GM21737 (cell line): ENCODE measurements at regions not wholly inside any gene's neighbourhood (a gene's known extent, or its start where the extent isn't known, plus 50 kb on each side); places are given as distances from the start of the nearest gene placed in this dataset.
"Not testable (repeated sequence)": the region's sequence is repeated elsewhere in the genome, so short reads cannot be mapped to it uniquely, and the experiment has no call there.

ENCODE experiments used
- ATAC-seq: cut with Tn5 transposase; IDR thresholded peaks from one replicate; pipeline ENCODE4 v1.9.1; 2021; ENCODE audit warnings: mild to moderate bottlenecking, moderate library complexity; ENCODE audit not compliant: unreplicated experiment

DNA sequence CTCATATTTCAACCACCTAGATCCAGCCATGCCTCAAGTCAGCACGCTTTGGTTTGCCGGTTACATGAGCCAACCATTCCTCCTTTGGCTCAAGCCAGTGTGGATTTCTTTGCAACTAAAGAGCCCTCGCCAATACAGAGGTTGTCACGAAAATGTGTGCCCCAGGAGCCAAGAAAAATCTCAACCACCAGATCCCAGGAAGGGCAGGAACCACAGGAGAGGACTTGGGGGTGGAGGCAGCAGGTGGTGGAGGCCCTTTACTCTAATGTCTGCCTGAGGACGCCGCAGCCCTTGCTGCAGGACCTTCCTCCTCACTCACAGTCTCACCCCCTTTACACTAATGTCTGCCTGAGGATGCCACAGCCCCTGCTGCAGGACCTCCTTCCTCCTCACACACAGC lies 144.8 kb upstream of the PHACTR3 start:
- ATAC-seq = no peak

DNA sequence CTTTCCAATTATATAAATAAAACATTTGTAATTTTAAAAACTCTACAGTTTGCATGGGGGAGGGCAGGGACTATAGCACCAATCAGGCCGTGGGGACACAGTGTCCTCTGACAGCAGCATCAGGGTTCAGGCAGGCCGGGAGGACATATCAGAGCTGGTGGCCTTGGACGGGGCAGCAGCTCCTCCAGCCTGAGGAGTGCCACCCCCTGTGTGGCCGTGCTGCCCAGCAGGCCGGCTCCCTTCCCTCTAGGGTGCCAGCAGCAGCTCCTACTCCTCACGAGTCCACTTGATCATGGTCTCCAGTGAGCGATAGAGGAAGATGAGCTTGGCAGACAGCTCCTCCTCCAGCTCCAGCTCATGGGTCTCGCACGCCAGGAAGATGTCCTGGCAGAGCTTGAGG lies 144.0 kb upstream of the PHACTR3 start:
- ATAC-seq = no peak

DNA sequence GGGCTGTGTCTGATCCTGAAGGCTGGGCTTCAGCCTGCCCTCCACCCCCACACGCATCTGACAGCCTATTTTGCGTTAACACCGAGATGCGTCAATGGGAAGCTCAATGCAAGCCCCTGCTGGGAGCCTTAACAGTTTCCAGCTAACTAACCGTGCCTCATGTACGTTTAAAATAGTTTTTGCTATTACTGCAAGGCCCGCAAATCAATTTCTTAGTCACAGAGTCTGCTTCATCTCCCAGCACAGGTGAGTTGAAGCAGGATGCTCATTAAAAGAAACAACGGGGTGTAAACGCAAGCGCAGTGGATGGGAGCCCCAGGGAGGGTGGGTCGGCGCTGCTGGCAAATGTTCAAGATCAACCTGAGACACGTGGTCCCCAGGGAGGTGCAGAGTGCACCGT lies 142.8 kb upstream of the PHACTR3 start:
- ATAC-seq = no peak

DNA sequence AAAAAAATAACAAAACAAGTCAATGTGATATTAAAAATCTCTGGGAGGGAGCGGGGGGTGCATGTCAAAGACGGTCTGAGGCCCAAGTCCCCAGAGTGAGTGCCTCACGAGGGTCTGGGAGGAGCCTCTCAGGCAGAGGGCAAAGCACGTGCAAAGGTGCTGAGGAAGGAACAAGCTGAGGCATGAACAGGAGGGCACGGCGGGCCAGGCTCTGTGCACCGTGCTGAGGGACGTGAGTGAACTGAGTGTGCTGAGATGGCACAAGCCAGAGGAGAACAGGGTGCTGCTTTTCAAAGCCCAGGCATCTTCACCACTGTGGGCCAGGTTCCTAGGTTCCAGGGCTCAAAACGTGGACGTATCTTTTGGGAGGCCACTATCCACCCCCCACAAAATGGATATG lies 142.1 kb upstream of the PHACTR3 start:
- ATAC-seq = no peak

DNA sequence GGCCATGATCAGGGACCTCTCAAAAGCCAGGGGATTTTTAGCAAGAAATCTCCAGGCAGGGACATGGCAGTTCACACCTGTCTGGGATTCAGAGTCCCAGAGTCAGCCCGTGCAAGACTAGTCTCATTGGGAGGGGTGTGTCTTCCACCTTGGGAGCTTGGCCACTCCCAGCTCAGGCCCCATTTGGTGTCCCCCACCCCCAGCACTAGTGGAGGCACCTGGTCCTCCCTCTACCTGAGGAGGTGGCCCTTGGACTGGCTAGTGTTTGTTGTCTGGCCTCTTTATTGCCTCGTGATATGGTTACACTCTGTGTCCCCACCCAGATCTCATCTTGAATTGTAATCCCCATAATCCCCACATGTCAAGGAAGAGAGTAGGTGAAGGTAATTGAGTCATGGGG lies 140.8 kb upstream of the PHACTR3 start:
- ATAC-seq = no peak

DNA sequence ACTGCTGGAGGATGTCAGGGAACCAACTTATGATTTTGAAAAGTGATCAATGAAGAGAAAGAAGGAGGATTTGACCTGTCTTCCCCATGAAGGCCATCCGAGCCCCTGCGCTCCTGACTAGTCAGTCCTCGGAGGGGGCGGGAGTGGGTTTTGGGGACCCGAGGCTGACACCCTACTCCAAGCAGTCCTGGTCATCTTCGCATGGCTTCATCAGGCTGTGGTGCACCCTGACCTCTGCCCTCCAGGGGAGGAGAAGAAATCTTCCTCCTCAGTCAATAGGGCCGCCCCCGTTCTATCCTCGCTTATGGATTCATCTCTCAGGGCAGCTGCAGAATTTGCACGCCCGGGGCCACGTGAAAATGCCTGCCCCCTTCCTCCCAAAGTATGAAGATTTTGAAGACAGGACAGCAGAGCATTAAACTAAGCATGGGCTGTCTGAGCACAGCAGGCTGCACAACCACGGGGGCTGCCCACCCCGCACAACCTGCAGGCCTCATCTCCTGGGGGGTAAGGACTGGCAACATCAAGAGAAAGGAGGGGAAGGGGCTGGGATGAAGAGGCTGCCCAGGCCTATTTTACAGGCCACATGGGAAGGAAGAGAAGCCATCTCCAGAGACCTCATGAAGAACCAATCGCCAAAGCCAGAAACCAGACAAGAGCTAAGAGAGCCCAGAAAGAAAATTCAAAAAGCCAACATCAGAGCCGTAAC lies 138.1 kb upstream of the PHACTR3 start:
- no peak for ATAC-seq

DNA sequence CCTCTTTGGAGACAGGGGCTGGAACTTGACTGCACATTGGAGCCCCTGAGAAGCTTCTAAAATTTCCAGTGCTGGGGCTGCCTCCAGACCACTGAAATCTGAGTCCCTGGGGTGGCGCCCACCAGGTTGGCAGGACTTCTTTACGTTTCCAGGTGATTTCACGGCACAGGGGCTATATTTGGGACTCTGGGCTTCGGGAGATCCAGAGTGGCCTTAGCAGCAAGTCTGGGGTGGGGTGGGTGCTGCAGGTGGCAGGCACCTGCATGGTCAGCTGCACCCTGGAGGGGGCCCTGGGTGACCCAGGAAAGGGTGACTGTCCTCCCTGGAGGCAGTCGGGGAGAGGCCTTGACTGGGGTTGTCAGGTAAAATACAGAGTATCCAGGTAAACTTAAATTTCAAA lies 135.5 kb upstream of the PHACTR3 start:
- no peak for ATAC-seq

DNA sequence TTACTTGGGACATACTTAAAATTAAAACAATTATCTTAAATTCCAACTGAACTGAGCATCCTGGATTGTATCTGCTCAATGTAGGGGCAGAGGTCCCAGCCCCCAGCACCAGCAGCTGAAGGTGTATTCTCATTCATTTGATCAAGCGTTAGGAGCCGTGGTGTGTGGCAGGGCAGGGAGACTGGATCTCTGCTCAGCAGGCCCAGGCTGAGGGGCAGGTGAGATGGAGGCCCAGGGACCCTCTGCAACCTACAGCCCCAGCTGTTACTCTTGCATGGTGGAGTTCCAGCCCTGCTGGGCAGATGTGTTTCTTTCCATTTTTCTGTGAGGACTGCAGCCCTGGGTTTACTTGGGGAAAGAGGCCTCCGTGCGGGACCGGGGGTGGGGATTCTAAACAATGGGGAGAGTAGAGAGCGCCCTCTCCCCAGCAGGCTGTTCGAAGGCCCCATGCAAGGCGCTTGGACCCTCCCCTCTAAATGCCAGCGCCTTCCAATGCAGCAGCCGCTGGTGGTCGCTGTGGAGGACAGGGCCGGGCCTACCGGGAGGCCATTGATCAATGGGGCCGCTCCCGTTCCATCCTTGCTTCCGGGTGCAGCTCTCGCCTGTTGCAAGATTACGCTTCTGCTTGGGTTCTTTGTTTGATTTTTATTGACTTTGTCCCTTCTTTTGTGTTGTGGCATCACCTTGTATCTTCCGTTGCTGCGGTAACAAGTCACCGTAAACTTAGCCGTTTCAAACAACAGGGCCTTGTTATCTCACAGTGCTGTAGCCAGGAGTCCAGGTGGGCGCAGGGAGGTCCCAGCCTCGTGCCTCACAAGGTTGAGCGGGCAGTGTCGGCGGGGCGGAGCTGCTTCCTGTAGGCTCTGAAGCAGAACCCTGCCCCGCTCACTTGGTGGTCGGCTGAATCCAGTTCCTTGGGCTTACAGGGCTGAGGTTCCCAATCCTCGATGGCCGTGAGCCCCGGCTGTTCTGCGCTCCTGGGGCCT lies 134.8 kb upstream of the PHACTR3 start:
- ATAC-seq = no peak

DNA sequence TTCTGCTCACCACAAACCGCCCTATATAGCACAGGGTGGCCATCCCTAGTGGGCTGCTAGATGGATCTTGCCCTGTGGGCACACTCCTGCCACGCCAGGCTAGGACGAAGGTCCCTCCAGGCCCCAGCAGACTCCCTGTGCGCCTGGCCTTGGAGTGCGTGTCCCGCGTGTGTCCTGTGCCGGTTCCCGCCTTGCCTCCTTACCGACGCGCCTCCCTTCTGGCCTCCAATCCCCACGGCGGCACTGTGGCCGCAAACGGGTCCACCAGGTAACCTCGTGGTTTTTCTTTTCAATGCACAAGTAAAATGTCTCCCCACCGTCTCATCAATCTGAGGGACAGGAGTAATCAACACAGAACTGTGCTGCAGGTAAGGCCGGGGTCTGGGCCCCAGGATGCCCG lies 133.8 kb upstream of the PHACTR3 start:
- ATAC-seq = no peak

DNA sequence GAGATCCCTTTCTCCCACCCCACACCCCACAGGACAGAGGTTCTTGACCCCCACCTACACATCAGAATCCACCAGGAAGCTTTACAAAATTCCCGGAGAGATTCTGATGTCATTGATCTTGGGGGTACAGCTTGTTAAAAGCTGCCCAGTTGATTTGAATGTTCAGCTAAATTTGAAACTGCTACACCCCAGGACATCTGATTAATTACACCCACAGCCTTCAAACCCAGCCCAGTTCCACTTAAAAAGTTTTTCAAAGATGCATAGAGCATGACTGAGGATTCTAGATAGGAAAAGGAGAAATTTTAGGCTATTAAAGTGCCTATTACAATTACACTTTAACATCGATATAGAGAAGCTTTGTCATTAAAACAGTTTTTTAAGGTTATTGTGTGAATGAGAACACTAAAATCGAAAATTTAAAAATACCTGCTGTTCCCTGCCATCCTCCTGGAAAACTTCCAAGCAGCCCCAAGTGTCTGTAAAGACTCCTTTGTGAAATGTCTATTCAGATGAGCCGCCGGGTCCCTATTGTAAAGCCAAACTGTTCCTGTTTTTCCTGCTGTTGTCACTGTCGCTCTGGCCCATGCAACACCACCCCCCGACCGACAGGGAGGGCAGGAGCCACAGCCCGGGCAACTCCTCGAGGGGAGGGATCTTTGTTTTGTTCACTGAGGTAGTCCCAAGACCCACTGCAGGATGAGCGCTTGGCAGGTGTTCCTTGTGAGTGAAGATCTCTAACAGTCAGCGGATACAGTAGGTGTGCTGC lies 132.5 kb upstream of the PHACTR3 start:
- ATAC-seq = no peak

DNA sequence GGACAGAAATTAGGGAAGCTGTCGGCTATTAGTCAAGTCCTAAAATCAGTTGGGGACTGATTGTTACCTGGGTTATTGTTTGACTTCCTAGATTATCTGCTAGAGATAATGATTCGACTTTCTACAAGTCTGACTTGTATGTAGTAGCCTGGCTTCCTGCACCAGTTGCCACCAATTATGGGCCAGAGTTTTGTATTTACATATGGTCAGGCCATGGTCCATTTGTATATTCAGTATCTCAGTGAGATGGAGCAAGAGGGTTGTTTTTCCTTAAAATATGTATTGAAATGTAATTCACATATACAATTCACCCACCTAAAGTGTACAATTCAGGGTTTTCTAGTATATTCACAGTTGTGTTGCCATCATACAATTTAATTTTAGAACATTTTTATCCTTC lies 130.6 kb upstream of the PHACTR3 start:
- ATAC-seq = no peak

DNA sequence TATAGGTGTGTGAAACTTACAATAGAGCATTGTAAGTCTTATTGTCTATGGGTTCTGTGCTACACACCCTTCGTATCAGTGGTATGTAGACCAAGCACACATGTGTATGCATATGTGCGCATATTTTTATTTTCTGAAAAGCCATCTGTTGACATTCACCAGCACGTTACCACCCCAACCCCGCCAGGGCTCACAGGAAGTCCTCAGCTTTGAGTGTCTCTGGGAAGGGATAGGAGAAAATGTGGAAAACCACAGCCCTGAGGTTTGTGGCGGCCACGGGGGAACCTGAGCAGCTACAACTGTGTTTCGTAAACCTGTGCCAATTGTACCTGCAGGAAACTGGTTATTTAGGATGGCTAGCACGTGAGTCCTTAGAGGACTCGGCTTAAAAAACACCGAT lies 123.3 kb upstream of the PHACTR3 start:
- ATAC-seq = no peak

DNA sequence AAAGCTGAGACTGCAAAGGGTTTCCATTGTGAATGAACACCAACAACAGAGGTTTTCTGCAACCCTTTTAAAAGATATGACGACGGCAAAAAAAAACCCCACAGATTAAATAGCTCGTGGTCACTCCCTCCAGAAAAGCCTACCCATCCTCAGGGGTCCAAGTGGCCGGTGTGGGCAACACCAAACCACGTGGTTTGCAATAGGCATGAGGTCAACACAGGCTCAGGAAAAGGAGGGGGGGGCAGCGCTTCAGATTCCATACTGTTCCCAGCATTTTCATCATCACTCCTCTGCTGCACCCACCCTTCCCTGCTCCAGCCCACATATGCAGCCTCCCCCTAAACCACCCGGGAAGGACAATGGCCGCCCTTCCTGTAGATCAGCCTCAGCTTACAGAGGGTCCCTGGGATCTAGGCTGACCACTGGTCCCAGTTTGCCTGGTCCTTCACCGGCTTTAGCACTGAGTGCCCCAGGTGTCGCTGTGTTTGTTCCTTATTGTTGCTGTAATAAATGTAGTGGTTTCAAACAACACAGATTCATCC lies 122.8 kb upstream of the PHACTR3 start:
- no peak for ATAC-seq

DNA sequence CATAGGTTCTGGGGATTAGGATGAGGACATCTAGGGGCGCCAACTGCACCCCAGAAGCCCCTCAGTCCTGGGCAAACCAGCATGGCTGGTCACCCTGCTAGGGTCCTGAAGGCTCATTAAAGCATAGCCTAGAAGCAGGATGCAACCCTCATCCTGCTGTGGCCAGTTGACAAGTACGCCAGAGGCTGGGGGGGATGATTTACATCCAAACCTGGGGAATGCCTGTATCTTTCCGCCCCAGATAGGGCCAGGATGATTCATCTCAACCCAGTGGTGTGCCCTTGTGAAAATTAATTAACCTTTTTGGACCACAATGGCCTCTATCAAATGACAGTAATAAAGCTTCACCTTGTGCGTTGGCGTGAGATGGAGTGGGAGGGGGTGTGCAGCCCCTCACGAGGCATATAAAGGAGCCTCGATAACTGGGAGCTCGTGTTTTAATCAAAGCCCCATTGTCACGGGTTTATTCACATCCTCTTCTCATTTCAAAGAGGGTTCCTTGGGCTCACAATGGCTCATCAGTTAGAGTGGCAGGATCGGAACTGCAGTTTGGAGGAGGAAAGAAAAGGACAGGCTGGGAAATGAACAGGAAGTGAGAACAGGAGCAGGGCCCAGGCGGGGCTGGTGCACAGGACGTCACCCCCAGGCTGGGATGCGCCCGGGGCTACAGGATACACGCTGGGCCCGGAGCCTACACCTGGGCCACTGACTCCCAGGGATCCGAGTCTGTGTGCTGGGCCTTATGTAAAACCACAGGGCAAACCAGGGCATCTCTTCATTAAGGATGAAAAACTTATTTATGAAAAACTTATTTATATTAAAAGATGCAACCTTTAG lies 121.8 kb upstream of the PHACTR3 start:
- no peak for ATAC-seq

DNA sequence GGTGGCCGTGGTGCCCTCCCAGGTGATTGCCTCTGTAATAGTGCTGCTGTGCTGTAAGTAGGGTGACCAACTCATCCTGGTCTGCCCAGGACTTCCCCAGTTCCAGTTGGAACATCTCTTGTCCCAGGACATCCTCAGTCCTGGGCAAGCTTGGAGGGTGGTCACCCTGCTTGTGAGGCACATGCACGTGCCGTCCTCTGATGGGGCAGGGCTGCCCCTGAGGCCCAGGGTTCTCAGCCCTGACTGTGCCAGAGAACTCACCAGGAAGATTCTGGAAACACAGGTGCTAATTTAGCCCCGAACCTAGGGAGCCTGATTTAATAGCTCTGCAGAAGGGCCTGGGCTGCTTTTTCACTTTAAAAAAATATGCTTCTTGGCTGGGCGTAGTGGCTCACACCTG lies 120.9 kb upstream of the PHACTR3 start:
- ATAC-seq = no peak

DNA sequence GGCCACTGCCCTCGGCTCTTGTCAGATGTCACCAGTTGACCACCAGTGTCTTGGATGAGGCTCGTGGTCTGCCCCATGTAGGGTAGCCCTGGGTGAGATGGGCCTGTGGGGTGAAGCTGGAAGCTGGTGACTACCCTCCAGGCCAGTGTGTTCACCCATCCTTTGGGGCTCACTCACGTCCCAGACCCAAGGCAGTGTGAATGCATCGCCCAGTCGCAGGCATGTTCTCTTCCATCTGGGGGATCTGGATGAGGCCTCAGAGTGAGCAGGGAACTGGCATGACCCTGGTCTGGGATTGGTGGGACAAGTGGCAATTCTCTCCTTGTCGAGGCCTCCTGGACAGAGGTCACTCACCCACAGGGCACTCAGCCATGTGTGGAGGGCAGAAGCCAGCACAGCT lies 120.1 kb upstream of the PHACTR3 start:
- no peak for ATAC-seq

DNA sequence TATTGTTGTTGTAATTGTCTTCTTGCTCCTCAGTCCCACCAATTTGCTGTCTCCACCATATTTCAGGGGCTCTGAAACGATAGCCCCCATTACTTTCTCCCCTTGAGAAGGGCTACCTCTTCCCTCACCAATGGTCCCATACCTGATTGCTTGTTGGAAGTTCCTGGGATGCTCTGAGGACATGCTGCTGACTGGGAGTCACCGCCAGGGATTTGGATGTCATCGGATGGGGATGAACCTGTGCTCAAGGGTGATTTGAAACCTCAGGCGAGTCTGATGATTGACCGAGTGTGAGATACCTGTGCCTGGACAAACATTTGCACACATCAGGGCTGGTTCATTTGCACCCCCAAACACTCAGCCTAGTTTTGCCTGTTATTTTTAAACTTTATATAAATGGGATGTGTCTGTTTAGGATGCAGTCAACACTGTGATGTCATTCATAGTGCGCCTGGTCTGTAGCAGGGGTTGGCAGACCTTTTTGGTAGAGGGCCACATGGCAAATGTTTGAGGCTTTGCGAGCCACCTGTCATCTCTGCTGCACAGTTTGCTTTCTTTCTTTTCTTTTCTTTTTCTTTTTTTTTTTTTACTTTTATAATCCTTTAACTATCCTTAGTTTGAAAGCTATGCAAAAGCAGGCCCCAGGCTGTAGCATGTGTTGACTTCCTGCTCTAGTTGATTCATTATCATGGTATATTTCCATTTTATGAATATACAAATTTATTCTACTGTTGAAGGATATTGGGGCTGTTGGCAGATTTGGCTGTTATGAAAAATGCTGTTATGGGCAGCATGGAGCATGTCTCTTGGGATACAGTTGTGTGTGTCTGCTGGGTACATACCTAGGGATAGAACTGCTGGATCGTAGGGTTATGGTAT lies 118.5 kb upstream of the PHACTR3 start:
- ATAC-seq = no peak

DNA sequence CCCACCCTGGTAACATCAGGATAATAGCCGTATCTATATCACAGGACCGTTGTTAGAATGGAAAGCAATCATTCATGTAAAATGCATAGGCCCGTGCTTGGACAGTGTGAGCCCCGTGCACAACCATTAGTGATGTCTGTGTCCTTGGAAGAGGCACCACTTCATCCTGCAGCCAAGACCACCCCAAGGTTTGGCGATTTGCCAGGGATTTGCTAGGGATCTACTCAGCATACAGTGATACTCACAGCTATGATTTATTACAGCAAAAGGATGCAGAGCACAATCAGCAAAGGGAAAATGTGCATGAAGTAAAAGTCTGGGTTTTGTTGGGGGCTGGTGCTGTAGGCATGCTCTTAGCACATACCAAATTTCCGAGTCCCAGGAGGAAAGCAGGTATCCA lies 115.9 kb upstream of the PHACTR3 start:
- not testable (repeated sequence) for ATAC-seq
